ENCODE measurements at regions not wholly inside any gene's neighbourhood (a gene's known extent, or its start where the extent isn't known, plus 50 kb on each side); places are given as distances from the start of the nearest gene placed in this dataset.

DNA sequence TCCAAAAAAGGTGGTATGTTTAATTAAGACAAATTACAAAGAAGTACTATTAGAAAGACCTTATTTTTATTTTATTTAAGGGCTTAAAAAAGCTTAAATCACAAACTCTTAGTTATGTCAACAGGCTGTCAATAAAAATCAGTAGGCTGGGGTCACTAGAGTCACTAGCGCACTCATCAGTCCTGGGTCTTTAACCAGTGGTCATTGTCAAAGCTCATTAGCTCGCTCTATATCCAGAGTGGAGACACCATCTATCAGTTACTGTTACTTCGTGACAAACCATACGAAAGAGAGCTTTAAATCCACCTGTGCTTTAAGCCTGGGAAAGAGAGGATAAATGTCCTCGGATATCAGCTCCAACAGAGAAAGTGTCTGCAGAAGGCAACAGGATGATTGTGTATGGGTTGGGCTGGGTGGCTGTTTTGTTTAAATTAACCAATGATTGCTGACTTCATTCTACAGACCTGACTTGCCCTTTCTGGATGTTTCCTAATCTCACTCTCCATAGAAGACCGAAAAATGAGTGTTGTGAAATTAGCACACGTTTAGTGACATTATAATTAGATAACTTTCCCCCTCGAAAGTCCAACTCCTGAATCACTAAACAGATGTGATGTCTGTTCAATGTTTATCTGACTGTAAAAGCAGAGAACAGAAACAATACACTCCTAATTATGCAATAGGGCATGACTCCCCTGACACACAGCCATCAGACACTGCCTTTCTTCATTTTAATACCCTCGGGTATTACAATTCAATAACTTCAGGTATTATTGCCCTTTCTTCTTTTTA, 123.6 kb upstream of the TNPO1 start:
- Mint-ChIP-seq H3K36me3 (ENCODE audit: insufficient read depth in 1 of 3, low read depth in 3 of 3) (no peaks in the 10 kb centered on the region), H3K27me3 (ENCODE audit: low read depth) (peaks cover 4% of the 10 kb centered on the region), H3K9me3 (no peaks in the 10 kb centered on the region), H3K4me1 (no peaks in the 10 kb centered on the region), H3K27ac (no peak overlapping the region), H3K4me3 (no peak overlapping the region)
- Histone ChIP-seq H4K20me1 (ENCODE audit: control insufficient read depth, insufficient read depth, insufficient read length) (no peaks in the 10 kb centered on the region), H3K79me2 (ENCODE audit: insufficient read depth, low read length) (no peaks in the 10 kb centered on the region), H3K4ac (ENCODE audit: low read depth, low read length) (no peak overlapping the region), H3K79me1 (ENCODE audit: insufficient read depth, low read depth, low read length, poor library complexity, severe bottlenecking) (no peaks in the 10 kb centered on the region), H3K9me3 (ENCODE audit: control insufficient read depth, low read depth, low read length) (no peaks in the 10 kb centered on the region), H2BK5ac (ENCODE audit: insufficient read length, low read length) (no peak overlapping the region), H3K14ac (ENCODE audit: insufficient read depth, low read length) (no peak overlapping the region), H2BK12ac (ENCODE audit: insufficient read length, low read depth, low read length) (no peak overlapping the region), H4K8ac (replicated peaks; ENCODE audit: insufficient read length, low read depth, low read length) (no peak overlapping the region), H2BK20ac (ENCODE audit: low read depth, low read length, poor library complexity, severe bottlenecking) (no peak overlapping the region), H3K27ac (ENCODE audit: insufficient read length, low read depth, low read length) (no peak overlapping the region), H3K18ac (ENCODE audit: insufficient read length, low read depth, low read length) (no peak overlapping the region), H3K4me1 (ENCODE audit: insufficient read depth, low read length) (no peaks in the 10 kb centered on the region), H2AFZ (ENCODE audit: low read length) (no peak overlapping the region), H3T11ph (ENCODE audit: low read length) (no peak overlapping the region), H4K91ac (ENCODE audit: insufficient read length, low read depth, low read length) (no peak overlapping the region), H4K5ac (ENCODE audit: insufficient read length, low read depth, low read length) (no peak overlapping the region), H2BK120ac (ENCODE audit: low read depth, low read length, poor library complexity, severe bottlenecking) (no peak overlapping the region), H3K9ac (ENCODE audit: extremely low read depth, insufficient read length, low read length) (no peak overlapping the region), H2AK5ac (ENCODE audit: insufficient read length, low read length) (no peak overlapping the region), H2BK15ac (ENCODE audit: low read depth, low read length) (no peak overlapping the region), H3K23ac (ENCODE audit: insufficient read length, low read depth, low read length) (no peak overlapping the region), H3K27me3 (ENCODE audit: insufficient read depth, low read length) (no peaks in the 10 kb centered on the region), H3K23me2 (ENCODE audit: insufficient read length, low read depth, low read length, poor library complexity, severe bottlenecking) (no peaks in the 10 kb centered on the region), H3K4me2 (ENCODE audit: insufficient read depth, insufficient read length, low read length) (no peak overlapping the region), H3K56ac (ENCODE audit: insufficient read length, low read depth, low read length) (no peak overlapping the region)
- whole genome bisulfite sequencing (ENCODE audit: extremely low coverage, insufficient read length, low lambda C conversion rate), result no CpG with 5 or more reads among the region's 9 CpGs
- TF ChIP-seq, protein P1, sequence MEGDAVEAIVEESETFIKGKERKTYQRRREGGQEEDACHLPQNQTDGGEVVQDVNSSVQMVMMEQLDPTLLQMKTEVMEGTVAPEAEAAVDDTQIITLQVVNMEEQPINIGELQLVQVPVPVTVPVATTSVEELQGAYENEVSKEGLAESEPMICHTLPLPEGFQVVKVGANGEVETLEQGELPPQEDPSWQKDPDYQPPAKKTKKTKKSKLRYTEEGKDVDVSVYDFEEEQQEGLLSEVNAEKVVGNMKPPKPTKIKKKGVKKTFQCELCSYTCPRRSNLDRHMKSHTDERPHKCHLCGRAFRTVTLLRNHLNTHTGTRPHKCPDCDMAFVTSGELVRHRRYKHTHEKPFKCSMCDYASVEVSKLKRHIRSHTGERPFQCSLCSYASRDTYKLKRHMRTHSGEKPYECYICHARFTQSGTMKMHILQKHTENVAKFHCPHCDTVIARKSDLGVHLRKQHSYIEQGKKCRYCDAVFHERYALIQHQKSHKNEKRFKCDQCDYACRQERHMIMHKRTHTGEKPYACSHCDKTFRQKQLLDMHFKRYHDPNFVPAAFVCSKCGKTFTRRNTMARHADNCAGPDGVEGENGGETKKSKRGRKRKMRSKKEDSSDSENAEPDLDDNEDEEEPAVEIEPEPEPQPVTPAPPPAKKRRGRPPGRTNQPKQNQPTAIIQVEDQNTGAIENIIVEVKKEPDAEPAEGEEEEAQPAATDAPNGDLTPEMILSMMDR (conservative IDR thresholded peaks at IDR 0.05), result no peak
- DNase-seq, result no peak

Data from H9 (cell line).